Astrocyte (in vitro differentiated cells and primary cell): ENCODE measurements at regions not wholly inside any gene's neighbourhood (a gene's known extent, or its start where the extent isn't known, plus 50 kb on each side); places are given as distances from the start of the nearest gene placed in this dataset.

ENCODE experiments used
- EZH2 ChIP-seq: IDR thresholded peaks from 2 replicates; pipeline ENCODE4 v1.6.1; 2012; ENCODE audit warnings: mild to moderate bottlenecking, low read length, inconsistent platforms; ENCODE audit not compliant: insufficient read depth
- TF ChIP-seq, protein P1 (sequence below): IDR thresholded peaks from 2 replicates; pipeline ENCODE4 v1.5.1; 2011; ENCODE audit warnings: low read depth, mild to moderate bottlenecking, inconsistent platforms, low read length, moderate library complexity; ENCODE audit not compliant: insufficient read depth

DNA sequence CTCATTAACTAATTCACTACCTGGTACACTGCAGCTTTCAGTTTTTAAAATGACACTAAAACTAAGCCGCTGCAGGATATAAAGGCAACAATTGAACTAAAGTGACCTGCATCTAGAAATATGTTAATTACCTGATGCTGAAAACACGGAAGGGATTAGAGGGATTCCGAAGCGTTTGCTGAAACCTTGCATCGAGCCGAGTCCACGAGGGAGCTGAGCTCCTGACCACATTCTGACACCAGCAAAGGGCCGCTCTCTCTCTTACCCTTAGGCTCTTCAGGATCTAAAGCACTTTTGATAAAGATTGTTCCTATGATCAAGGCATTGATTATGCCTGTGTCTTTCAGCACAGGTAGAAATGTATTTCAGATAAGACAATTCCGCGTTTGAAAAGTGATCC is 59.5 kb upstream of the CDKN3 start:
- TF ChIP-seq, protein P1, sequence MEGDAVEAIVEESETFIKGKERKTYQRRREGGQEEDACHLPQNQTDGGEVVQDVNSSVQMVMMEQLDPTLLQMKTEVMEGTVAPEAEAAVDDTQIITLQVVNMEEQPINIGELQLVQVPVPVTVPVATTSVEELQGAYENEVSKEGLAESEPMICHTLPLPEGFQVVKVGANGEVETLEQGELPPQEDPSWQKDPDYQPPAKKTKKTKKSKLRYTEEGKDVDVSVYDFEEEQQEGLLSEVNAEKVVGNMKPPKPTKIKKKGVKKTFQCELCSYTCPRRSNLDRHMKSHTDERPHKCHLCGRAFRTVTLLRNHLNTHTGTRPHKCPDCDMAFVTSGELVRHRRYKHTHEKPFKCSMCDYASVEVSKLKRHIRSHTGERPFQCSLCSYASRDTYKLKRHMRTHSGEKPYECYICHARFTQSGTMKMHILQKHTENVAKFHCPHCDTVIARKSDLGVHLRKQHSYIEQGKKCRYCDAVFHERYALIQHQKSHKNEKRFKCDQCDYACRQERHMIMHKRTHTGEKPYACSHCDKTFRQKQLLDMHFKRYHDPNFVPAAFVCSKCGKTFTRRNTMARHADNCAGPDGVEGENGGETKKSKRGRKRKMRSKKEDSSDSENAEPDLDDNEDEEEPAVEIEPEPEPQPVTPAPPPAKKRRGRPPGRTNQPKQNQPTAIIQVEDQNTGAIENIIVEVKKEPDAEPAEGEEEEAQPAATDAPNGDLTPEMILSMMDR: no peak
- no peak for TF ChIP-seq EZH2
